HG03565 (cell line): ENCODE measurements at regions not wholly inside any gene's neighbourhood (a gene's known extent, or its start where the extent isn't known, plus 50 kb on each side); places are given as distances from the start of the nearest gene placed in this dataset.

Experiments used
- ATAC-seq: cut with Tn5 transposase; IDR thresholded peaks from one replicate; pipeline ENCODE4 v1.9.1; 2021; ENCODE audit warnings: mild to moderate bottlenecking, moderate library complexity; ENCODE audit not compliant: unreplicated experiment

DNA sequence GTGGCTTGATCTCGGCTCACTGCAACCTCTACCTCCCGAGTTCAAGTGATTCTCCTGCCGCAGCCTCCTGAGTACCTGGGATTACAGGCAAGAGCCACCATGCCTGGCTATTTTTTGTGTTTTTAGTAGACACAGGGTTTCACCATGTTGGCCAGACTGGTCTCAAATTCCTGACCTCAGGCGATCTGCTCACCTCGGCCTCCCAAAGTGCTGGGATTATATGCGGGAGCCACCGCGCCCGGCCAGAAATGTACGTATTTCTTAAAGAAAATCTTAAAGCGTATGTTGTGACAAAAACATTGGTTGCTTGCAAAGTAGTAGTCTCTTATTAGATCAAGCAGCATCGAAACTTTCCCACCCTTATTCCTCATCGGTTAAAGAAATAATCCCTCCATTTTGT, 748.9 kb upstream of the NR2F2 start:
- ATAC-seq: no peak

DNA sequence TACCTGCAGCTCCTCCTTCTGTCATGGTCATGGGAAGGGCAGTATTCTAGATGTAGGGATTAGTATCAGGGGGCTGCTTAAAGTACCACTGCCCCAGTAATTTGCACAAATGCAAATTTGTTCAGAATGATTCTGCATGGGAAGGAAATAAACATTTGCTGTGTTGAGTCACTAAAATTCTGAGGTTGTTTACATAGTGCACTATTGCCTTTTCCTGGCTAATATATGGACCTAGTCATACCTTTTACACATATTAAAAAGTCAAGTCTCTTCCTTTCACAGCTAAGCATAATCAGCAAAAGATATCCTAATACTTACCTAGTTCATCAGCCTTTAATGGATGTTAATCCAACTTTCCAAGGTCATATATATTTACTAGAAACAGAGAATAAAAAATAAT, 746.4 kb upstream of the NR2F2 start:
- no peak for ATAC-seq

DNA sequence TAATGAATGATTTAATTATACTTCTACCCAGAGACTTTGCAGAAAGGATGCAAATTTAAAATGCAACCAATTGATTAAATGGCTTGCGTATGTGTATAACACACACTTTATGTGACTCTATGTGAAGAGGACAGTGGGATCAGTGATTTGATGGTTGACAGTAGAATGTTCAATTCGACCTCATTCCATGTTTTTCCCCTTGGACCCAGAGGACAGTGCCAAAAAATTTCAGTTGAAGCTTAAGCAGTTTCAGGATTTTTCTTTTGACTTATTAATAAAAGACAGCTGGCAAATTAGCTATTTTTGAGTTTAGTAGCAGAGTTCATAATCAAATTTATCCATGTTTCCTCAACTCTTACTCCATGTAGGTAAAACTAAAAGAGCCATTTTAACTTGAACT, 742.4 kb upstream of the NR2F2 start:
- ATAC-seq: no peak

DNA sequence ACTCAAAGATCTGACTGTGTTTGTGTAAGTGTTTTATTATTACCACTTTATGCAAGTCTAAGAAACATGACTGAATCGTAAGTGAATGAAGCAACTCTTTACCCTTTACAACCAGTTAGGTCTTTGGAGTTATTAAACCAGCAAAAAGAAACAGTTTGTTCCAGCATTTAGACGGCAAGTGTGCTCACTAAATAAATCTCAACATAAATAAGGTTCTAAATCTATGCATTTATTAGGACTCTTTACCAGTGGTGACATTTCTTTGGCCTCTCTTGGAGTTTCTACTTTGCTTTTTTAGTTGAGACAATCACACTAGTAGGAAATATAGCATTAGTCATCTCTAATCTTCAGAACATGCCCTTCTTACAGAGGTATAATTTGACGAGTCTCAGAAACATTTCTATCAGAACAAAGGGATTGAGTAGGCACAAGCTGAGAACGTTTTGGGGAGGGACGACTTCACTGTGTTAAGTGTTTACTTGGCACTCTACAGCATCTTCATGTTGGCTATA, 739.9 kb upstream of the NR2F2 start:
- no peak for ATAC-seq

DNA sequence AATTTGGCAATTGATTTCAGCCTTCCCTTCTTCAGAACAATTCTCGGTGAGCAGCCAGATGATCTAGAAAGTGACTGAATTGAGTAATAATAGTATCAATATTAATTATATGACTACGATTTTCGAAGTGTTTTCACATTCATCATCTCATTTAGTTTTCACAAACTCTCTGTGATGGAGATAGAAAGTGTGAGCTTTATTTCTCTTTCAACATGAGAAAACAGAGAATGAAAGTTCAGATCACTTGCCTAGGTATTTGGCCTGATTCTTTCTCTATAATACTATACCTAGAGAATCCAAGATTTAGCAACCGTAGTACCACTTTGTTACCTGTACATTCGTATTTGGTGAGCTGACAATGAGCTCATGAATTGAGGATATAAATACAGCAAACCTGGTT, 739.2 kb upstream of the NR2F2 start:
- ATAC-seq: no peak

DNA sequence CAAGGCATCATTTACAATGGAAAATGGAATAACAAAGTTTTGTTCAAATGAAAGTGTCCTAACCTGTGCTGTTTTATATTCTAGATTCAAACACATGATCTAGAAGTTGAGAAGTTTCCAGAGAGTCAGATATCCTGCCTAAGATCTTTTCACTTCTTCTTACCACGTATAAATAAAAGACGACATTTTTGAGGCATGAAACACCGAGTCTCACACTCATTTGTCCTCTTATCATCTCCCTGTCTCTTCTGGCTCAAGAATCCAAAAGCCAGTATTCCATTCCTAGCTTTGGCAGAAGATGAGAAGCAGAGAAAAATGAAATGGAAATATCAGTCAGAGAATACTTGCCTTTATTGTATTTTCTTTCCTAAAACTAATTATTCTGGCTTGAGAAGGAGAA, 738.6 kb upstream of the NR2F2 start:
- ATAC-seq: no peak

DNA sequence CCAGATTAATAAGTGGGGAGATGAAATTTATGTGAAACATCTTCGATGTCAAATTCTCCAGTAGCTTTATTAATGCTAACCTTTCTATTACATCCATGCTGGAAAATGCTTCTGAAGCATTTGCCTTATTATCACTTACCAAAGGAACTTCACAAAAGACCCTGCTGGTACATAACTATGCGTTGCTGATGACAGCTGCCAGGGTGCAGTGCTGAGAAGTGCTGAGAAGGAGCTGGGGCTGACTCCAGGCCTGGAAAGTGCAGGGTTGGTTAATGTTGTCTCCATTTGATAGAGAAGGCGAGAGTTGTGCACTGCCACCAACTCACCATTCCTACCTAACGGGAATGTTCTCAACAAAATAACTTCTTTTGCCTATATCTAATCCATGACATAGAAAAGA, 736.0 kb upstream of the NR2F2 start:
- ATAC-seq: no peak

DNA sequence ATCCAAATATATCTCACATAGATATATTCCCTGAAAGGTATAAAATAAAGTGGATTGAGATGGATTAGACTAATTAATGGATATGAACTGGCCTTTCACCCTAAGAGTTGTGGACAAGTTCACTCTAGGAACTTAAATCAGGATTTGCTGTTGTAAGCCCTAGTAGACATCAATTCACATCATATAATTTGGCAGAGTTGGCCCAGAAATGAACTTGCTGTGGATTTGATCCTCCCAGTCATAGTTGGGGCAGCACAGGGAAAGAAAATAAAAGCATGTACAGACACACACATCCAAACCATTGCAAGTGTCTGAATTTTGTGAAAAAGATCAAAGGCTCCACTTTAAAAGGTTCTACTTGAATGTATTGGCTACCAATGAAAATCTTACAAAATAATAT, 734.7 kb upstream of the NR2F2 start:
- ATAC-seq: no peak

DNA sequence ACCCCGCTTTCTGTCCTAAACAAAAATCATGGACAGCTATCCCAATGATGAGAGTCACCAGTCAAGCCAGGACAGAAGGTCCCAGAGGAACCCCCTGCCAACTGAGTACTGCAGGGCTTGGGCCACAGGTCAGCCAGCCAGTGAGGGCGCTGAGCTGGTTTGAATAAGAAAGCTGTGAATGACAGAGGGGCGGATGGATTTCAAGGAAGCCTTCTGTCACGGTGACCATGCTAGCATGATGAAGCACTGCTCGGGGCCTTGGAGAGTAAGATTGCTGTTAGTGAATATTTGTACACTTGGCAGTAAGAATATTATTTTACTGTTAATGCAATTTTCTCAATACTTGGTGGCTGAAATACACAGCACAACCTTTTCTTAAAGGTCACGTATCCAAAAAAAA, 734.0 kb upstream of the NR2F2 start:
- no peak for ATAC-seq

DNA sequence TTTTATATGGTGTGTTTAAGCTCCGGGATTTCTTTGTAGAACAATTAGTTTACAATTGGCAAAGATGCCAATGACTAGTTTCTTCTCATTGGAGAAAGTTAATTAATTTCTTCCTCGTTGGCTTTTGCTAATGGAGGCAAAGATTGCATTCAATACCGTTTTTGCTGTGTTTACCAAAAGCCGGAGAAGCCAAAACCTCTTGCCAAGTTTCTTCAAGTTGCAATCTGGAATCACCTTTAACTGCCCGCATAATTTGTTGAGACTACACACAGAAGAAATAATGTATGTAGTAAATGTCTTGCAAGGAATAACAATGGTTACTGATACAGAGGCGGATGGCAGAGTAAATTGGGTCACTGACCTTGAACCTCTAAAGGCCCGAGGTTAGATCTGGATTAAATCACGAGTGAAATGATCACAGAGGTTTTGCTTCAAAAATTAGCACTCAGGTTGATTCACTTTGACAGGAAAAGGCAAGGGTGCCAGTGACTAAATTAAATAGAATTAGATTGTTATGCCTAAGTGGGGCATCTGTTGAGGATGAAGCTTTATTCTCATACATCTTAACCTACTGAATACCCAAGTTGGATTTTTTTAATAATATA, 732.1 kb upstream of the NR2F2 start:
- no peak for ATAC-seq

DNA sequence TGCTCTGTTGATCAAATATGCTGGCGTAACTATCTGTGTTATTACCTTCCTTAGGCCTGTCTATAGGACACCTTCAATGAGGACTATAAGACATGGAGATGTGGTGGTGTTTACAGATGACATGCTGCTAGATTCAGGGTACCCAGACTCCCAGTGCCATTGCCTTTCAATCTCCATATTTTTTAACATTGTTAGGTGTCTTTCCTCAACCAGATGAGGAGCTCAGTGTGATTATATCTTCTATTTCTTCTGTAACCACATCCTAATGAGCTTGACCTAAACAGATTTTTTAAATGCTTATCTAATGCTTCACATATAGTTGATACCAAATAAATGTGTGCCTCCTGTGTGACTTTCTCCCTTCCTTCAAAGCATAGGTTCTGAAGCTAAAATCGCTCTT, 730.1 kb upstream of the NR2F2 start:
- no peak for ATAC-seq

DNA sequence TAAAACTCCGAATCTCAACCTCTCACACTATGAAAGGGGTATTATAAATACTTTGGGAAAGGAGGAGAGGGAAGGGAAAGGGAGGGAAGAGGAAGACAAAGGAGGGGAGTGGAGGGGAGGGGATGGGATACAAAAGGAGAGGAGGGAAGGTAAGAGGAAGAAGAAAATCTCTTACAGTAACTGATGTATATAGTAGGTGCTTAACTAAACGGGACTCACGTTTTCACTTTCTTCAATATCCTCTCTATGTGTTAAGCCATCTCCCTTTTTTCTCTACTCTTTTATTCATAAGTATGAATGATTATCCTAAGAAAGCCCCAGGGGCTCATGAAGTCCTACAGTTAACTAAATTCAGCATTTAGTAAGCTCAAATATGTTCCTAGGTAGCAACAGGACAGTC, 729.6 kb upstream of the NR2F2 start:
- ATAC-seq: no peak

DNA sequence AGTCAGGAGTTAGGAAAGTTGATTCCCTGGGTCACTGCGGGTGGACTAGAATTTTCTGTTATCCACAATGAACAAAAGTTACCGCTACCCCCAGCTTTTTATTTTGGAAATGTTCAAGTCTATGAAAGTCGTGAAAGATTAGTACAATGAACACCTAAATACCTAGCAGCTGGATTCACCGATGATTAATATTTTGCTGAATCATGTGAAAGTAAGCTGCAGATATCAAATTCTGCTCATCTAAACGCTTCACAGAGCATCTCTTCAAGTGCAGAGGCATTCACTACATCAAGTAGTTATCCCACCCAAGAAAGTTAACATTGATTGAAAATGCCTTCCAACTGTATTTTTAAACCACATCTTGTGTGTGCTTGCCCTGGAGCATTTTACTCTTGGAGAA, 729.0 kb upstream of the NR2F2 start:
- ATAC-seq: no peak

DNA sequence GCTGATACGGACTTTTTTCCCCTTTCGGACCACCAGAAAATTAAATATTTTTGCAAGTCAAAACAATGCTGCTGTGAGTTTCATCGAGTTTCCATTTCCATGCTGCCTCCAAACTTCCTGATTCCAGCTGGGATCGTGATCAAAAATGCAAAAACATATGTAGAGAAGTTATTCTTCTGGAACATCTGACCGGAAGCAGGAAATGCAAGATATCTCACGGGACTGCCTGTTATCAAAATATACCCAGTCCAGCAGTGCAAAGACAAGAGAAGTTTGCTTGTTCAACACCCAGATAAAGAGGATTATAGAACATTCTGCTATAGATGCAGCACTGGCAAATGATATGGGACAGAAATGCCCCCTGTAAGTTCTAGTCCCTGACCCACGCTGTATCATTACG, 726.7 kb upstream of the NR2F2 start:
- ATAC-seq: no peak

DNA sequence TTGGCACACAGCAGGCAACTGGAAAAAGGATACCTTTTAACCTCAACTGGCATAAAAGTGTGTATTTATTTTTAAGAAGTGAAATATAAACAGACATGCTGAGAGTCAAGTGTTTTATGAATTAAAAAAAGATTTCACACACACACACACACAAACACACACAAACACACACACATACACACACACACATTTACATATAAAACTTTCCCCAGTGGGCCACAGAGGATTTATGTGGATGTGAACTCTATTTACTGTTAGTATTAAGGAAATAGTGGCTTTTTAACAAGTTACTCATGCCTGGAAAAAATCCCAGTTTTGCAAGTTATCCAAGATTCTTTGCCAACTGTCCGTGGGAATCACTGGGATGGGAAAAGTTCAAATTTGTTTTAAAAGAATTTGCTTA, 725.9 kb upstream of the NR2F2 start:
- no peak for ATAC-seq

DNA sequence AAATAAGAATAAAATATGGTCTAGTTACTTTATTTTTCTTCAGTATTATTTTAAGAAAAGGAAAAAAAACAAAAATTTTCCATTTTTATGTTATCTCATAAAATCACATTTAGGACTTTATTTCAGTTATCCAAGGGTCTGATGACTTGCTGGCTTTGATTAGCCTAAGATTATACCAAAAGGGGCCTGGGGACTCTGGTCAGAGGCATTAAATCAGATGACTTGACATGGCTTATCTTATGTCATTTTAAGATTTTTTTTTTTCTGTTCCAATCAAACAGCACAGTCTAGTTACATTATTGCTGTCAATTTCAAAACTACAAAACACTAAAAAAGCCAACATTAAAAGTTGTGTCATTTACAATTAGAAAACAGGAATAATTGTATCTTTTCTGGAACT, 725.4 kb upstream of the NR2F2 start:
- ATAC-seq: no peak

DNA sequence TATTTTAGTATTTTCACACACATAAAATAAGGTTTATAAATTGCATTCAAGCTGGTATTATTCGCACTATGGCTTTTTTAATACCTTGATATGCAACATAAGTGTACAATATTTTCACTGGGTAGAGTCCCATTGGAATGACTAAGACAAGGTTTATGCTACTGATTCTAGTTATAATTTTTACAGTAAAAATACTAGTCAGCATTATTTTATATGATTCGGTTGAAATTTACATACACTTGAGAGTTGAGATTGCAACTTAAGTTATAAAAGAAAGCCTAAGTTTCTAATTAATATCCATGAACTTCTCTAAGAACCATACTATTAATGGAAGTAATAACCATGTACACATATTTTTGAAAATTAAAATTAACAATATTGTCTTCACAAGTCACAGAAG, 723.9 kb upstream of the NR2F2 start:
- no peak for ATAC-seq

DNA sequence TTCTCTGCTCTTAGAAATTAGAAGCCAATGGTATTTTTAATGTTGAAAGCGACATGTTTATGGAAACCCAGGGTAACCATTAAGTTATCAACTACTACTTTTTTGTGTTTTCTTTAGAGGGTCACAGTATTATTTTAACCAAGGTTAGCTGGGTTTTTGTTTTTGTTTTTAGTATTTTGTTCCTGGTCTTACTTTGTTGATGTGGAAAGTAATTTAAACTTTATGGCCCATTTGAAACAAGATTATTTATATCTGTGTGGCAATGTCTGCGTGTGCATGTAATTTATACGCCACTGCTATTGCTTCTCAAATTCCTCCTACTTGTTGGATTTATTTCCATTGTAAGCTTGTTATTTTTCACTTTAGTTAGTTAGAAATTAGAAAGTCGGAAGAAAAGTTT, 722.1 kb upstream of the NR2F2 start:
- ATAC-seq: no peak

DNA sequence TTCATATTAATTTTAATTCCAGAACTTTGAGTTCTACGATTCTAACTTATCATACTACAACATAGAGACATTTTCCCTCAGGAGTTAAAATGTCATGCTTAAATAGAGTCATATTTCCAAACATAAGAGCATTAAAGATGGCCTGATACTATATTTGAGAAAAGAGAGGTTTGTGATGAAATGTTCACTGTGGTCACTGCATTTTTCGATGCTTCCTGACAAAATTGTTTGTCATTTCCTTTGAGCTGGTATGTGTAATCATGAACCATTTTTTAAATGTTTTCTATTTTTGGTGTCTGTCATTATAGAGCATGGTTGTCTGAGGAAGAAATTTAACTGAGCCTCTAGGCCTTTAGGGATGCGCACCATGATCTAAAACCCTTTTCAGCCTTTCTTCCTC, 721.4 kb upstream of the NR2F2 start:
- no peak for ATAC-seq

DNA sequence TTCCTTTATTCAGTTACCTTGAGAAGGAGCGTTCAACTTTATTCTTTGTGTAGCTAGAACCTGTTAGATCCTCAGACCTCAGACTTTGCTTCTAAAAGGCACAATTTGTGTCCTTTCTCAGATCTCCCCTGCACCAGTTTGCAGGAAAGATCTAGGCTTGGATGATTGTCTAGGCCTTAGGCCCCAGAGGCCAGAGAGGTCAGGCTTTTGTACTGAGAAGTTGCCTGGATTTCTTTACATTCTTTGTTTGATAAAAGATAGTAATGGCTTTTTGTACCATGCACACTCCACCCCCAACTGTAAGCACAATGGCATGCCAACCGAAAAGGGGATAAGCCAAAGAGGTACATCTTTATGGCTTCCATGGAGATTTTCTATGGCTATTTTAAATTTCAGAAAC, 719.6 kb upstream of the NR2F2 start:
- no peak for ATAC-seq

DNA sequence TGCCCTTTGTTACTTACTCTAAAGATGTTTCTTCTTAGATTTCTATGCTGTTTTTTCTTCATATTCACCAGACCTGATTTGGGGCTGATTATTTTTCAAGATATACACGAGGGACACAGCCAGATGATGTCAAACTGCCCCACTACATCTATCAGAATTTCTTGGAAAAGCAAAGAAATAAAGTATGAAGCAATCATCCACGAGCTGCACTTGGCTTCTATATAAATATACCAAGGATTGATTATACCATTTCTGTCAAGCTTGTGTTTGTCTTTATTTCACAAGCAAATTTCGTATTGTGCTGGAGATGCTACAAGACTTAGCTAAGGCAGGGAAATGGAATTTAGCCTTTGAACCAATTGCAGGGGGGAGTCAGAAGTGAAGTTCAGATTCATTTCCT, 715.1 kb upstream of the NR2F2 start:
- ATAC-seq: no peak

DNA sequence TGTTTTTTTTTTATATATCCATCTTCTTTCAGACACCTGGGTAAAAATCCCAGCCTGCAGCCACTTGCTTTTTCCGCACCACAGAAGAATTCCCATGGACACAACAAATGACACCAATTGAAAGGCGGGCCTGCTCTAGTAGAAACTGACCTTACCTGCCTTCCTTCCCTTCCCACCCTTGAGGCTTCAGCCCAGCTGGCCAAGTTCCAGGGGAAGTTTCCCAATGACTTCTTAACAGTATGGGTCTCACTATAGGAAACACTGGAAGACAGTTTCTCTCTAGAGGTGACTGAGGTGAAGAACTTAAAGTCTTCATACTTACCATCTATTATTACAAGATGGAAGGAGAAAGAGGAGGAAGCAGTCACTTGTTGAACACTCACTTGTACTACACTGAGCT, 714.2 kb upstream of the NR2F2 start:
- ATAC-seq: no peak

DNA sequence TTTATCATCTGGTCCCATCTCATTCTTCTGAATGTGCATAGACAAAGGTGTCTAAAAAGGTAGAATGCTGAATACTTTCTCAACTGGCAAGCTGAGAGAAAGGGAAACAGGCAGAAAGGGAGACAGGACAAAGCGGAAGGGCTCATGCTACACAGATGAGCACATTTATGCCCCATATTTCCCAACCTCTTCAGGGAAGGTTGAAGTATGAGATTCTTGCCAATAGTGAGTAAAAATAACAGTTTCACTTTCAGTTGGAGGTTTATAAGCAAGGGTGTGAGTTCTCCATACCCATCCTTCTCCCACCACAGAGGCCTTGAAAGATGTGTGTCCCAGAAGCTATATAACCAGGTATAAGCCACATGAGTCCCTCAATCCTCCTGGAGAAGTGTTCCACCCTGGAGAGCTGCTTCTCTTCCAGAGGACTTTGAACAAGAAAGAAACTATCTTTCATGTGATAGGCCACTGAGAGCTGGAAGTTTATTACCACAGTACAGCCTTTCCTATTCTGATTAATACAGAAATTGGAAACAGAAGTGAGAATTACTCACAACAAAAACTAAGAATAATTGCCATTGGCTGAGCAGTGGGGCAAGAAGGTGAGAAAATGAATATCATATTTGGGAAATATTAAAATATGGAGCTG, 709.4 kb upstream of the NR2F2 start:
- peak; percentile 58 for ATAC-seq
